MM.1S (cell line): ENCODE measurements at regions not wholly inside any gene's neighbourhood (a gene's known extent, or its start where the extent isn't known, plus 50 kb on each side); places are given as distances from the start of the nearest gene placed in this dataset.

ENCODE experiments used
- DNase-seq: peaks from one replicate; pipeline ENCODE4 v3.0.0-alpha.2; 2015
- H2AFZ ChIP-seq: fragments of 300-600 bp; sonication (generic); 2 replicates; pipeline ENCODE4 v1.6.0; 2016; ENCODE audit warnings: antibody characterized with exemption, low read length
- H3F3A ChIP-seq: fragments of 300-600 bp; sonication (generic); 2 replicates; pipeline ENCODE4 v1.6.1; 2016; ENCODE audit warnings: mild to moderate bottlenecking, antibody characterized with exemption, low read length, moderate library complexity, mixed read lengths; ENCODE audit not compliant: insufficient read depth
- H3K27ac ChIP-seq: fragments of 300-600 bp; sonication (generic); 2 replicates; pipeline ENCODE4 v1.5.1; 2016; ENCODE audit warnings: mild to moderate bottlenecking, low read length
- H3K27me3 ChIP-seq: fragments of 300-600 bp; sonication (generic); replicated peaks from 2 replicates; pipeline ENCODE4 v1.6.0; 2016; ENCODE audit warnings: low read length; ENCODE audit not compliant: insufficient read depth
- H3K36me3 ChIP-seq: fragments of 300-600 bp; sonication (generic); replicated peaks from 2 replicates; pipeline ENCODE4 v1.6.1; 2016; ENCODE audit warnings: mild to moderate bottlenecking, low read length, mixed read lengths; ENCODE audit not compliant: insufficient read depth
- H3K4me1 ChIP-seq: fragments of 300-600 bp; sonication (generic); 2 replicates; pipeline ENCODE4 v1.6.1; 2016; ENCODE audit warnings: low read length, mixed read lengths
- H3K4me2 ChIP-seq: fragments of 300-600 bp; sonication (generic); 2 replicates; pipeline ENCODE4 v1.6.0; 2016; ENCODE audit warnings: low read depth, low read length
- H3K4me3 ChIP-seq: fragments of 300-600 bp; sonication (generic); 2 replicates; pipeline ENCODE4 v1.5.1; 2016; ENCODE audit warnings: low read length, mixed read lengths
- H3K79me2 ChIP-seq: fragments of 300-600 bp; sonication (generic); 2 replicates; pipeline ENCODE4 v1.6.1; 2016; ENCODE audit warnings: mixed run types, low read length, mixed read lengths
- H3K9ac ChIP-seq: fragments of 300-600 bp; sonication (generic); 2 replicates; pipeline ENCODE4 v1.6.1; 2016; ENCODE audit warnings: low read length, mixed read lengths
- H3K9me2 ChIP-seq: fragments of 300-600 bp; sonication (generic); replicated peaks from 2 replicates; pipeline ENCODE4 v1.6.1; 2016; ENCODE audit warnings: mild to moderate bottlenecking, low read length, mixed read lengths; ENCODE audit not compliant: insufficient read depth
- H3K9me3 ChIP-seq: fragments of 300-600 bp; sonication (generic); replicated peaks from 2 replicates; pipeline ENCODE4 v1.6.1; 2016; ENCODE audit warnings: mild to moderate bottlenecking, low read length, mixed read lengths; ENCODE audit not compliant: insufficient read depth
- H4K20me1 ChIP-seq: fragments of 300-600 bp; sonication (generic); 2 replicates; pipeline ENCODE4 v1.6.1; 2016; ENCODE audit warnings: mild to moderate bottlenecking, low read length, moderate library complexity, mixed read lengths; ENCODE audit not compliant: insufficient read depth
- EZH2 ChIP-seq: fragments of 300-600 bp; sonication (generic); optimal IDR thresholded peaks from 2 replicates; pipeline ENCODE3; 2017; ENCODE audit warnings: low read depth, mild to moderate bottlenecking, antibody characterized with exemption, low read length, mixed read lengths
- EZH2phosphoT487 ChIP-seq: fragments of 300-600 bp; sonication (generic); IDR thresholded peaks from 2 replicates; pipeline ENCODE4 v1.6.1; 2018; ENCODE audit warnings: antibody characterized with exemption, low read length
- TF ChIP-seq, protein P1 (sequence below): fragments of 300-600 bp; sonication (generic); IDR thresholded peaks from 2 replicates; pipeline ENCODE4 v1.5.1; 2016; ENCODE audit warnings: antibody characterized with exemption, low read length, mixed read lengths

DNA sequence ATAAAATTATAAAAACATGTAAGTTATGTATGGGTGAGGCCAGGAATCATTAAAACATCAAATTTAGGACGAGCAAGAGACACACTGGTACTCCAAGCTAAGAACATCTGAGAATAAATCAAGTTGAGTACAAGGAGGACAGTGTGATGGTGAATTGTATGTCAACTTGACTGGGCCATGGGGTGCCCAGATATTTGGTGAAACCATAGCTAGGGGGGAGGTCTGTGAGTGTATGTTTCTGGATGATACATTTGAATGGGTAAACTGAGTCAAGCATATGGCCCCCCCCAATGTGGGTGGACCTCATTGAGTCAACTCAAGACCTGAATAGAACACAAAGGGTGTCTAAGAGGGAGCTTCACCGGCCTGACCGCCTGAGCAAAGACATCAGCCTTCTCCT lies 115.3 kb upstream of the BCOR start:
- no peaks in the 10 kb centered on the region for H3K79me2 ChIP-seq
- H3K36me3 ChIP-seq, result no peaks in the 10 kb centered on the region
- no peak overlapping the region for H3K9ac ChIP-seq
- TF ChIP-seq EZH2 (no peak), EZH2phosphoT487 (no peak)
- TF ChIP-seq, protein P1, sequence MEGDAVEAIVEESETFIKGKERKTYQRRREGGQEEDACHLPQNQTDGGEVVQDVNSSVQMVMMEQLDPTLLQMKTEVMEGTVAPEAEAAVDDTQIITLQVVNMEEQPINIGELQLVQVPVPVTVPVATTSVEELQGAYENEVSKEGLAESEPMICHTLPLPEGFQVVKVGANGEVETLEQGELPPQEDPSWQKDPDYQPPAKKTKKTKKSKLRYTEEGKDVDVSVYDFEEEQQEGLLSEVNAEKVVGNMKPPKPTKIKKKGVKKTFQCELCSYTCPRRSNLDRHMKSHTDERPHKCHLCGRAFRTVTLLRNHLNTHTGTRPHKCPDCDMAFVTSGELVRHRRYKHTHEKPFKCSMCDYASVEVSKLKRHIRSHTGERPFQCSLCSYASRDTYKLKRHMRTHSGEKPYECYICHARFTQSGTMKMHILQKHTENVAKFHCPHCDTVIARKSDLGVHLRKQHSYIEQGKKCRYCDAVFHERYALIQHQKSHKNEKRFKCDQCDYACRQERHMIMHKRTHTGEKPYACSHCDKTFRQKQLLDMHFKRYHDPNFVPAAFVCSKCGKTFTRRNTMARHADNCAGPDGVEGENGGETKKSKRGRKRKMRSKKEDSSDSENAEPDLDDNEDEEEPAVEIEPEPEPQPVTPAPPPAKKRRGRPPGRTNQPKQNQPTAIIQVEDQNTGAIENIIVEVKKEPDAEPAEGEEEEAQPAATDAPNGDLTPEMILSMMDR, result no peak
- H3K27me3 ChIP-seq, result no peaks in the 10 kb centered on the region
- H3K9me2 ChIP-seq, result no peaks in the 10 kb centered on the region
- no peaks in the 10 kb centered on the region for H3K9me3 ChIP-seq
- no peaks in the 10 kb centered on the region for H4K20me1 ChIP-seq
- no peak overlapping the region for H3K4me2 ChIP-seq
- H3F3A ChIP-seq, result no peaks in the 10 kb centered on the region
- H2AFZ ChIP-seq, result no peak overlapping the region
- H3K27ac ChIP-seq, result no peak overlapping the region
- DNase-seq, result no peak
- no peak overlapping the region for H3K4me3 ChIP-seq
- H3K4me1 ChIP-seq, result no peaks in the 10 kb centered on the region

DNA sequence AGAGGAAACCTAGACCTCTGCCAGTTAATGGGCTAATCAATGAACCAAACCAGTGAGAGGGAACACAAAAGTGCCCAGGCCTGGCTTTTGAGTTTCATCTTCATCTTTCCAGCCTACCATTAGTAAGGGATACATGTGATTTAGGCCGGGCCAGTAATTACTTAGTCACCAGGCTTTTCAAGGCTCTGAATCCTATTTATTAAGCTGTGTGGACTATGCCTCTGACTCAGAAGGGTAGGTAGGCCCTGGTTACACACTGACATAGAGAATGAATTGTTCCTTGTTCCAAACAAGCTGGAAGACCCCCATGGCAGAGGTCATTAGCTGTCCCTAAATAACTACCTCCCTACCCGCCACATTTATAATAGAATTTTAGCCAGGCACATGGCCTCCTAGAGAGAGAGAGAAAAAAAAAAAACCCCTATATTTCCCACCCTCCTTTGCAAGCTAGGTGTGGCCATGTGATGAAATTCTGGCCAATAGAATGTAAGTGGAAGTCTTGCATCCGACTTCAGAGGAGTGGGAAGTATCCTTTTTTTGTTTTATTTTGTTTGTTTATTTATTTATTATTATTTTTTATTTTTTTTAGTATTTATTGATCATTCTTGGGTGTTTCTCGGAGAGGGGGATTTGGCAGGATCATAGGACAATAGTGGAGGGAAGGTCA lies 112.3 kb upstream of the BCOR start:
- DNase-seq, result no peak
- H3K27ac ChIP-seq, result no peak overlapping the region
- H3K4me2 ChIP-seq, result no peak overlapping the region
- H3K27me3 ChIP-seq, result no peaks in the 10 kb centered on the region
- H3K79me2 ChIP-seq, result no peaks in the 10 kb centered on the region
- H4K20me1 ChIP-seq, result no peaks in the 10 kb centered on the region
- no peaks in the 10 kb centered on the region for H3K36me3 ChIP-seq
- H3F3A ChIP-seq, result no peaks in the 10 kb centered on the region
- H3K9me2 ChIP-seq, result no peaks in the 10 kb centered on the region
- H2AFZ ChIP-seq, result no peak overlapping the region
- no peak for TF ChIP-seq EZH2phosphoT487
- TF ChIP-seq, protein P1, result no peak
- TF ChIP-seq EZH2, result no peak
- H3K9me3 ChIP-seq, result no peaks in the 10 kb centered on the region
- H3K4me3 ChIP-seq, result no peak overlapping the region
- no peaks in the 10 kb centered on the region for H3K4me1 ChIP-seq
- no peak overlapping the region for H3K9ac ChIP-seq

DNA sequence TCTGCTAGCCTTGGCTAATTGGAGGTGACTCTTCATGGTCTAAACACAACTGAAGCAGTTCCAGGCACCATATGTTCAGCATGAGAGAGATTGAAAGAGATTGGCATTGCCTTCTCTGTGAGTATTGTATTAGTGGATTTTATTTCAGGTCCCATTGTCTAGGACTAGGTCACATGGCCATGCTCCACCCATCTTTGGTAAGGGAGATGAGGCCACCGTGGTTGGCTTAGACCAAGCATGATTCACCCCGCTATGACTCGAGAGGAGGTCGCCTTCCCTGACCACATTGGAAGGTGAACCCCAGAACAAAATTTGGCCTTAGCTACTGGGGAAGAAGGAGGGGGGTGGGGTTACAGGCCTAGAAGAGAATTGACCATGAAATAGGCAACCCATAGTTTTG lies 109.9 kb upstream of the BCOR start:
- DNase-seq, result no peak
- H3K36me3 ChIP-seq, result no peaks in the 10 kb centered on the region
- H3K27me3 ChIP-seq, result no peaks in the 10 kb centered on the region
- no peak overlapping the region for H2AFZ ChIP-seq
- no peaks in the 10 kb centered on the region for H3K79me2 ChIP-seq
- H3K4me1 ChIP-seq, result no peaks in the 10 kb centered on the region
- H3K4me2 ChIP-seq, result no peak overlapping the region
- TF ChIP-seq EZH2phosphoT487, result no peak
- TF ChIP-seq, protein P1, result no peak
- no peak for TF ChIP-seq EZH2
- no peak overlapping the region for H3K9ac ChIP-seq
- H3F3A ChIP-seq, result no peaks in the 10 kb centered on the region
- no peaks in the 10 kb centered on the region for H3K9me3 ChIP-seq
- H3K4me3 ChIP-seq, result no peak overlapping the region
- no peak overlapping the region for H3K27ac ChIP-seq
- H4K20me1 ChIP-seq, result no peaks in the 10 kb centered on the region
- no peaks in the 10 kb centered on the region for H3K9me2 ChIP-seq
